ENCODE measurements at regions not wholly inside any gene's neighbourhood (a gene's known extent, or its start where the extent isn't known, plus 50 kb on each side); places are given as distances from the start of the nearest gene placed in this dataset.

DNA sequence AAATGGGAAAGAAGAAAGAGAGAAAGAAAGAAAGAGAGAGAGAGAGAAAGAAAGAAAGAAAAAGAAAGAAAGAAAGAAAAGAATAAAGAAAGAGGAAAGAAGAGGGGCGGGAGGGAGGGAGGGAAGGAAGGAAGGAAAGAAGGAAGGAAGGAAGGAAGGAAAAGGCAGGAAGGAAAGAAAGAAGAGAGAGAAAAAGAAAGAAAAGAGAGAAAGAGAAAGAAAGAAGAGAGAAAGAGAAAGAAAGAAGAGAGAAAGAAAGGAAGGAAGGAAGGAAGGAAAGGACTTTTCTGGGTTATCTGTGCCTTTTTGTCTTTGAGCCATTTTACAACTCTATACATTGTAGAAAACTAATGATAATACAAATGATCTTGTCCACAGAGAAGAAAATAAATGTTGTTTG is 136.6 kb upstream of the SMAD3 start:
- no peak for DNase-seq (ENCODE audit: low read depth, low spot score)

- DNase-seq (ENCODE audit: low read depth, low spot score), result no peak
Observed at GRCh38 chr15:66929843-66930402, 135.5 kb upstream of the SMAD3 start.

- peak; percentile 54 for DNase-seq (ENCODE audit: low read depth, low spot score)
Observed at GRCh38 chr15:66931768-66932633, 133.4 kb upstream of the SMAD3 start.

DNA sequence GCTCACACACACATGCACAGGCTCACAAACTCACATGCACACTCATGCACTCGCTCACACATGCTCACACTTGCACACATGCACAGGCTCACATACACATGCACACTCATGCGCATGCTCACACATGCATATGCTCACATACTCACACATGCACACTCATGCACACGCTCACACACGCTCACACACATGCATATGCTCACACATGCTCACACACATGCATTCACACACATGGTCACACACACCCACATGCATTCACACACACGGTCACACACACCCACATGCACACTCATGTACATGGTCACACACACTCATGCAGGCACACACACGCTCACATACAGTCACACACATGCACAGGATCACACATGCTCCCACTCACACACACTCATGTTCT is 132.8 kb upstream of the SMAD3 start:
- no peak for DNase-seq (ENCODE audit: low read depth, low spot score)

DNA sequence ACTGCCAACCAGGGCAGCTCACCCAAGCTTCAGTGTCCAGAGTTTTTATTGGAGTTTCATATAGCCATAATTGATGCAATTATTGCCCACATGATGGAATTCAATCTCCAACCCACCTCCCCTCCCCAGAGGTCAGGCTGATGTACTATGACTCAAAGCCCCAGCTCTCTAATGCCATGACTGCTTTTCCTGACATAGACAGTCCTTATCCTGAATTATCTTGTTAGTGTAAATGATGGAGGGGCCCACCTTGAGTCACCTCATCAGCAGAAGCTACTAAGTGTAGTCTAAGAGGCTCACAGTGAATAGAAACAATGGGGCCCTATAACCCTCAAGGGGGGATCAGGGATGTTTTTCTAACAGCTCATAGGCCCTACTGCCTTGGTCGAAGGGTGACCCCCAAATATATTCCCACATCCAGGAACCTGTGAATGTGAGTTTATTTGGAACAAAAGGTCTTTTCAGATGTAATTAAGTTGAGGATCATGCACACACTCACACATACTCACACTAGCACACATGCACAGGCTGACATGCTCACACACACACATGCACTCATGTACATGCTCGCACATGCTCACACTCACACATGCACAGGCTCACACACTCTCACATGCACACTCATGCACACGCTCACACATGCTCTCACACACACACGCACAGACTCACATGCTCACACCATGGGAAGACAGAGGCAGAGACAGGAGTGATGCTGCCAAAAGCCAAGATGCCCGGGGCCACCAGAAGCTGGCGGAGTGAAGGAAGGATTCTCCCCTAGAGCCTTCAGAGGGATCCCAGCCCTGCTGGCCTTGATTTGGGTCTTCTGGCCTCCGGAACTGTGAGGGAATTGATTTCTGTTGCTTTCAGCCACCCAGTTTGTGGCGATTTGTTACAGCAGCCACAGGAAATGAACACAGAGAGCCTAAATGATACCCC is 131.2 kb upstream of the SMAD3 start:
- no peak for DNase-seq (ENCODE audit: low read depth, low spot score)

DNA sequence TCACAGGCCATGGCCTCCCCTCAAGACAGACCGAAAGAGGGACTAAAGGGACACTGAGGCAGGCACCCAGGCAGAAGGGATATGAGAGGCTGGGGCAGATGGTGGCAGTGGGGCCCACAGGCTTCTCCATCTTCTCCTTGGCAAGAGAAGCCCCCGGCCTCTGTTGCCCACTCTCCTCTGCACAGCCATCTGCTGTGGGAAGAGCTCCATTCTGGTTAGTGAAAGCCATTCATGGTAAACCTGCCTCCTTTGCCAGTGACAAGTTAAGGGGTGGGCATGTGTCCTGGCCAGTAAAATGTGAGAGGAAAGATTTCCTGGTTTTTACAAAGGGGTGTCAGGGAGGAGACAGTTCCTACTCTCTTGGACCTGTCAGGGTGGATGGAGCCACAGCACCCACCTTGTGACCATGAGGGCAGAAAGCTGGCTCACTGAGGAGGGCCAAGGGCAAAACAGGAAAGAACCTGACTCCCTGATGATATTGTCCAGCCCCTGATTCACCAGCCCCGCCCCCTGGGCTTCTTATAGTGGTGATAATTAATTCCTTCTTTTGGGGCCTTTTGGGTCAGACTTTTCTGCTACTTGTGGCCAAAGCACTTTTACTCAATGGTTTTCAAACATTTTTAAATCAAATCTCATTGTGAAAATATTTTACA is 130.4 kb upstream of the SMAD3 start:
- DNase-seq (ENCODE audit: low read depth, low spot score), result no peak

- no peak for DNase-seq (ENCODE audit: low read depth, low spot score)
Observed at GRCh38 chr15:66935688-66936087, 129.7 kb upstream of the SMAD3 start.

- no peak for DNase-seq (ENCODE audit: low read depth, low spot score)
Observed at GRCh38 chr15:66936109-66936860, 129.1 kb upstream of the SMAD3 start.

DNA sequence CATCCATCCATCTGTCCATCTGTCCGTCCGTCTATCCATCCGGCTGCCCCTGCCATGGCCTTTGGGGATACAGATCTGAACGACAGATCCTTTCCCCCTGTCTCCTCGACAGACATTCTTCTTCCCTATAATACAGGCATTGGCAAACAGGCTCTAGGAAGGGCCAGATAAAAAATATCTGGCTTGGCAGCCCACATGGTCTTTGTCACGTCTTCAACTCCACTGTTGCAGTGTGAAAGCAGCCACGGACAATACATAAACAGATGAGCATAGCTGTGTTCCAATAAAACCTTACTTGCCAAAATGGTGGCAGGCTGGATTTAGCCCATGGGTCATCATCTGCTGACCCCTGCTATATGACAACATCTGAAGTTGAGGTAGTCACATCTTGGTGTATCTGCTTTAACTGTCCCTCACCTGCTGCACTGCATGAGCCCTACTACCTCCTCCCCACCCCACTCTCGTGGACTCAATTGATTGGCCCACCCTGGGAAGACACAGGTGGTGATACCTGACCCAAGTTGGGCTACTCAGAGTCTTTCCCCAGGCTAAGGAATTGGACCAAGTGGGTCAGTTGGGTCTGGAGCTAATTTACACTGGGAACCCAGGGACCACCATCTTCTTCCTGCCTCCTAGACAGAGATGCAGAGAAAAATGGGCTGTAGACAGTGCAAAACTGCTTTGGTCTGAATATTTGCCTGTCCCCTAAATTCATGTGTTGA is 128.4 kb upstream of the SMAD3 start:
- DNase-seq (ENCODE audit: low read depth, low spot score), result no peak

GRCh38 chr15:66937588-66937987 is 127.8 kb upstream of the SMAD3 start:
- no peak for DNase-seq (ENCODE audit: low read depth, low spot score)

- DNase-seq (ENCODE audit: low read depth, low spot score), result no peak
Observed at GRCh38 chr15:66938114-66938830, 127.1 kb upstream of the SMAD3 start.

DNA sequence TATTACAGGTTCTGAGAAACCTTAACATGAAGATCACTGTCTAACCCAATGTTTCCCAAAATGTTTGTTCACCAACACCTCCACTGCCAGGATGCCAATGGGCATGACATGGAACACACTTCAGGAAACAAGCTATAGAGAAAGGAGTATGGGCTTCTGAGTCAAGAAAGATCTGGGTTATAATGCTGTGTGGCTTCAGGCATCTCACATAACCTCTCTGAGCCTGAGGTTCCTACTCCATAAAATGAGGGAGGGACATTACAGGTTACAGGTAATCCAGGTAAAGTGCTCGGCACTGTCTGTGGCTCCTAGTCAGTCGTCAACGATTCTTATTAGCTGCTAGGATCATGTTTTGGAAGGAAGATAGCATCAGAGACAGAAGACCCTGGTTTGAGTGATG is 126.4 kb upstream of the SMAD3 start:
- no peak for DNase-seq (ENCODE audit: low read depth, low spot score)

DNA sequence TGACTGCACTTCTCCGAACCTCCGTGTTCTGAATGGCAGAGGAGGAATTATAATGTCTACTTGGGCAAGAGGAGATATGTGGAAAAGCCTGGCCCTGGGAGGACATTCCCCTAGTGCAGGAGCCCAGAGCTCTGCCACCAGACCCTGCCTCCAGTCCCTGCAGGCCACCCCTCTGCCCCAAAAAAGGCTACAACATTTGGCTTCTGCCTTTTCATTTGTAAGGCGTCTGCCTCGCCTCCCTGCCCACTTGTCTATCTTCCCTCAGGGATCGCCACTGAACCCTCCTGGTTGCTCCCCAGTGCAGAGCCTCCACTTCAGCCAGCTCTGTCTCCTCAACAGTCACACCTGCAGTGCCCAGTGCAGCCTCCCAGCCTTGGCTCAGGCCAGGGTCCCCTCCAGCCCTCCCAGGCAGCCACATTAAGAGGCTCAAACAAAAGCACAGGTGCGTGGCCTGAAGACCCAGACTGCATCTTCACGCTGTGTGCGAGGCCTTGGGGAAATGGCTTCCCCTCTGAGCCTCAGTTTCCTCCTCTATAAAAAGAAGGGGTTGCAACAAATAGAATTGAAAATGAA is 125.9 kb upstream of the SMAD3 start:
- no peak for DNase-seq (ENCODE audit: low read depth, low spot score)

- no peak for DNase-seq (ENCODE audit: low read depth, low spot score)
Observed at GRCh38 chr15:66940368-66940767, 125.0 kb upstream of the SMAD3 start.

- no peak for DNase-seq (ENCODE audit: low read depth, low spot score)
Observed at GRCh38 chr15:66941108-66941711, 124.2 kb upstream of the SMAD3 start.

GRCh38 chr15:66941791-66942190 is 123.6 kb upstream of the SMAD3 start:
- no peak for DNase-seq (ENCODE audit: low read depth, low spot score)

GRCh38 chr15:66942649-66943390 is 122.6 kb upstream of the SMAD3 start:
- no peak for DNase-seq (ENCODE audit: low read depth, low spot score)

DNA sequence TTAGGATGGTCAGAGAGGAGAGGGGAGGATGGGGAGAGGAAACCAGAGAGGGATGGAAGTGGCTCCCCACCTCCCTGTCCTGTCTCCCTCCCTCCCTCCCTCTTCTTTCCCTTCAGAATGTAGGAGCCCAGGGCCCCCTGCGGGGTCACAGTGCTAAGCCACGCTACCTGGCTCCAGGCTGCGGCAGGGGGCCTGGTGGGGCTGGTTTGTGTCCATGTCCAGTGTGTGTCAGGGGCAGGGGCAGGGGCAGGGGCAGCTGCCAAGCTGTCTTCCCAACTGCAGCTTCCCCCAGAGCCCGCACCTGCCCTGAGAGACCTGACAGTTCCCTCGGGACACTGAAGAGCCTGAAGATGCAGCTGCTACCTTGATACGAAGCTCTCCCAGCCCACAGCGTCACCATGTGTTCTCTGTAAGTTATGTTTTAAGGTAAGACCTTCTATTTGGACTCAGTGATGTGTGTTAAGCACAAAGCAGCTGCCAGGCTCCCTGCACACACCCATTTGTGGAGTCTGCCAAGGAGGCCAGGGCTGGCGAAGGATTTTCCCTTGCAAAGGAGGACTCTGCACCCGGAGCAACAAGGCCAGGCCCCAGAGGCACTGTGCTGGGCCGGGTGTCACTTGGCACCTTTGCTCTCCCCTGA is 121.8 kb upstream of the SMAD3 start:
- no peak for DNase-seq (ENCODE audit: low read depth, low spot score)

Measured in smooth muscle cell of the brain vasculature (primary cell).